Activated CD4-positive, alpha-beta T cell treated with anti-CD3 and anti-CD28 coated beads, Interleukin-2, Interleukin-4, amounts not matched to agents 100 ng/mL and 50 ng/mL, durations not matched to agents 16 hours and 8 hours (primary cell): ENCODE measurements at regions not wholly inside any gene's neighbourhood (a gene's known extent, or its start where the extent isn't known, plus 50 kb on each side); places are given as distances from the start of the nearest gene placed in this dataset.
"Not testable (repeated sequence)": the region's sequence is repeated elsewhere in the genome, so short reads cannot be mapped to it uniquely, and the experiment has no call there.

Source experiments
- DNase-seq: peaks from one replicate; pipeline ENCODE4 v3.0.0-alpha.2; 2020; ENCODE audit warnings: low spot score

GRCh38 chr10:3340127-3340730 lies 167.6 kb upstream of the PITRM1 start:
- DNase-seq = no peak

DNA sequence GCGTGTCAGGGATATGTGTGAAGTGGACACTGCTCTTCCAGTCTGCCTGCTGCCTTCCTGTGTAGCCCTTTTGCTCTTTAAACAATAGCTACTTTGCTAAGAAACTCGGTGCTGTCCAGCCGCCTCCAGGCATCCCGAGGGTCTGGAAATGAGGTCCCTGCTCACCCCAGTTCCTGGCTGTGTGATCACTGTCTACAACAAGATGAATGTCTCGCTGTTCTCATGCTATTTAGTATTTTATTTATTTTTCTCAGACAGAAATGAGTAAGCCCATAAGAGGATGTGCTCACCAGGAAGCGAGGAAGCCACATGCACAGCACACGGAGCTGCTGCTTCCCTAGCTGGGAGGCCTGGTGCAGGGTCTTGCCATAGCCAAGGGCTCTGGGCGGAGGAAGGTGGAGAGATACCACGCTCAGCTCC lies 167.0 kb upstream of the PITRM1 start:
- no peak for DNase-seq

- DNase-seq = no peak
Measured at GRCh38 chr10:3339121-3339520, 166.5 kb upstream of the PITRM1 start.

- no peak for DNase-seq
Measured at GRCh38 chr10:3337741-3338140, 165.2 kb upstream of the PITRM1 start.

- no peak for DNase-seq
Measured at GRCh38 chr10:3336673-3337293, 164.2 kb upstream of the PITRM1 start.

- DNase-seq = no peak
Measured at GRCh38 chr10:3333426-3333825, 160.8 kb upstream of the PITRM1 start.

DNA sequence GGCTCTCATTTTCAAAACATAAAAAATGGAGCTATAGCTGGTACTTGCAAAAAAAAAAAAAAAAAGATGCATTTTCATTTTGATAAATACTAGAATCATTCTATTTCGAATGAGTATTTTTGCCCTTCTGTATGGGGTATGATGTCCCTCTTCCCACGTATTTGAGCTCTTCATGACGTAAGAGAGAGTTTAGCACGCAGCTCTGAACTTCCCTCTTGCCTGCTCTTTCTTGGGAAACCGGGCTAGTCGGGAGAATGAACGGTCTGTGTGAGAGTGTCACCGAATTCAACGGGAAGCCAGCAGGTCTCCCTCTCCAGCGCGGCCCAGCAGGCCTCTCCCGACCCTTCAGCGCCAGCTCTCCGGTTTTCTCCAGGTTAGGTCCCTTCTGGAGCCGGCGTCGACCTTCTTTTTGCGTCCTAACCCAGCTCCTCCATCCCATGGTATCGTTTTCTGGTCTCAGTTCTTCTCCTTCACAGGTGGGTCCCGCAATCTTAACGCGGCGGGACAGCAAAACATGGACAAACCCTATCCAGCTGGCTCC lies 159.2 kb upstream of the PITRM1 start:
- no peak for DNase-seq

GRCh38 chr10:3331187-3331586 lies 158.6 kb upstream of the PITRM1 start:
- no peak for DNase-seq

DNA sequence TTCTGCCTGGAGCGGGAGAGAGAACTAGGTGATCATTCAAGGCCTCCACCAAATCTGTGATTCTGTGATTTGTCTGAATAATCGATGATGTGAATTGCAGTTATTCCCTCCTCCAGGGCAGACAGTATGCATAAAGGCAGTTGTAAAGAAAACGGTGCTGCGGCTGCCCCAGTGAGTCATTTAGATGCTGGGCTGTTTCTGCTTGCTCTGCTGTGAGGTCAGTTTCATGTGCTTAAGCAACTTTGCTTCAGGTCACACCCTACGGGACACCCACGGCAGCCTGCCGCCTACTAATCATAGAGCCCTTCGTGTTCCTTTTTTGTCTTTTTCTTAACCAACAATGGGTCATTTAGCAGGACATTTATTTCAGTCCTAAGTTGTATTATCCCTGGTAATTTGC lies 158.1 kb upstream of the PITRM1 start:
- DNase-seq = no peak

- DNase-seq = no peak
Measured at GRCh38 chr10:3325954-3326750, 153.6 kb upstream of the PITRM1 start.

DNA sequence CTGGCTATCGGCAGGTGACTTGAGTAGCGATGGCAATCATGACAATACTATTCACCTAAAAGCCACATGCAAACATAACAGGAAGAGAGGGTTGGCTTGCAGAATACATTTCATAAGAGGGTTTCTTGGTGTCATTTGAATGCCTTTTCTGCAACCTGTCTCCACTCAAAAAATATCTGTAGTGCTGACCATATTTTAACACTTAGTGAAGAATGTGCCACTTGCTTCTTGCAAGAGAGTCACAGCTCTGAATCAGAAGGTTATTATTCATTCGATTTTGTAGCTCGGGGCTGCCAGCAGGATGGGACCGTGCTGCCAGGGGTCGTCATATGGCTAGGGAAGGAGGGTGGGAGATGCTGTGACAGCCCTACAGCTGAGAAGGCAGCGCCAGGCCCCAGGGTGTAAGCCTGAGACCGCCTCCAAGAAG lies 152.0 kb upstream of the PITRM1 start:
- DNase-seq = no peak

GRCh38 chr10:3323865-3324498 lies 151.4 kb upstream of the PITRM1 start:
- no peak for DNase-seq

GRCh38 chr10:3321123-3321522 lies 148.5 kb upstream of the PITRM1 start:
- no peak for DNase-seq

DNA sequence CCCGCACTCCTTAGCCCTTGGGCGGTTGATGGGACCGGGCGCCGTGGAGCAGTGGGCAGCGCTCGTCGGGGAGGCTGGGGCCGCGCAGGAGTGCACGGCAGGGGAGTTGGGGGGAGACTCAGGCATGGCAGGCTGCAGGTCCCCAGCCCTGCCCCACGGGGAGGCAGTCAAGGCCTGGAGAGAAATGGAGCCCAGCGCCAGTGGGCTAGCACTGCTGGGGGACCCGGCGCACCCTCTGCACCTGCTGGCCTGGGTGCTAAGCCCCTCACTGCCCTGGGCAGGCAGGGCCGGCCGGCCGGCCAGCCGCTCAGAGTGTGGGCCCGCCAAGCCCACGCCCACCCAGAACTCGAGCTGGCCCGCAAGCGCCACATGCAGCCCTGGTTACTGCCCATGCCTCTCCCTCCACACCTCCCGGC lies 147.2 kb upstream of the PITRM1 start:
- DNase-seq = no peak

- DNase-seq = not testable (repeated sequence)
Measured at GRCh38 chr10:3318480-3318807, 145.9 kb upstream of the PITRM1 start.

GRCh38 chr10:3317553-3318479 lies 145.2 kb upstream of the PITRM1 start:
- not testable (repeated sequence) for DNase-seq

DNA sequence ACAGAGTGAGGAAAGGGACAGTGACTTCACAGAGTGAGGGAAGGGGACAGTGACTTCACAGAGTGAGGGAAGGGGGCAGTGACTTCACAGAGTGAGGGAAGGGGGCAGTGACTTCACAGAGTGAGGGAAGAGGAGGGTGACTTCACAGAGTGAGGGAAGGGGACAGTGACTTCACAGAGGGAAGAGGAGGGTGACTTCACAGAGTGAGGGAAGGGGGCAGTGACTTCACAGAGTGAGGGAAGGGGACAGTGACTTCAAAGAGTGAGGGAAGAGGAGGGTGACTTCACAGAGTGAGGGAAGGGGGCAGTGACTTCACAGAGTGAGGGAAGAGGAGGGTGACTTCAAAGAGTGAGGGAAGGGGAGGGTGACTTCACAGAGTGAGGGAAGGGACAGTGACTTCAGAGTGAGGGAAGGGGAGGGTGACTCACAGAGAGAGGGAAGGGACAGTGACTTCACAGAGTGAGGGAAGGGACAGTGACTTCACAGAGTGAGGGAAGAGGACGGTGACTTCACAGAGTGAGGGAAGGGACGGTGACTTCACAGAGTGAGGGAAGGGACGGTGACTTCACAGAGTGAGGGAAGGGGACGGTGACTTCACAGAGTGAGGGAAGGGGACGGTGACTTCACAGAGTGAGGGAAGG lies 142.0 kb upstream of the PITRM1 start:
- not testable (repeated sequence) for DNase-seq

DNA sequence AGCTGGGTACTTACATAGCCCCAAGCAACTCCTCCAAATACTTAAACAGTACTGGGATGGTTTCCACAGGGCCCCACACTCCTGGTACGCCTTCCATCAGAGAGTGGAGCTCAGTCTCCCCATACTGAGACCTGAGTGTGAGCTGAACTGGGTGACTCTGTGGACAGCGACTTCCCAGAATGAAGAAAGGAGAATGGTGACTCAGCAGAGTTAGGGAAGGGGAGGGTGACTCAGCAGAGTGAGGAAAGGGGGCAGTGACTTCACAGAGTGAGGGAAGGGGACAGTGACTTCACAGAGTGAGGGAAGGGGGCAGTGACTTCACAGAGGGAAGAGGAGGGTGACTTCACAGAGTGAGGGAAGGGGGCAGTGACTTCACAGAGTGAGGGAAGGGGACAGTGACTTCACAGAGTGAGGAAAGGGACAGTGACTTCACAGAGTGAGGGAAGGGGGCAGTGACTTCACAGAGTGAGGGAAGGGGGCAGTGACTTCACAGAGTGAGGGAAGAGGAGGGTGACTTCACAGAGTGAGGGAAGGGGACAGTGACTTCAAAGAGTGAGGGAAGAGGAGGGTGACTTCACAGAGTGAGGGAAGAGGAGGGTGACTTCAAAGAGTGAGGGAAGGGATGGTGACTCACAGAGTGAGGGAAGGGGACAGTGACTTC lies 141.3 kb upstream of the PITRM1 start:
- DNase-seq = not testable (repeated sequence)

DNA sequence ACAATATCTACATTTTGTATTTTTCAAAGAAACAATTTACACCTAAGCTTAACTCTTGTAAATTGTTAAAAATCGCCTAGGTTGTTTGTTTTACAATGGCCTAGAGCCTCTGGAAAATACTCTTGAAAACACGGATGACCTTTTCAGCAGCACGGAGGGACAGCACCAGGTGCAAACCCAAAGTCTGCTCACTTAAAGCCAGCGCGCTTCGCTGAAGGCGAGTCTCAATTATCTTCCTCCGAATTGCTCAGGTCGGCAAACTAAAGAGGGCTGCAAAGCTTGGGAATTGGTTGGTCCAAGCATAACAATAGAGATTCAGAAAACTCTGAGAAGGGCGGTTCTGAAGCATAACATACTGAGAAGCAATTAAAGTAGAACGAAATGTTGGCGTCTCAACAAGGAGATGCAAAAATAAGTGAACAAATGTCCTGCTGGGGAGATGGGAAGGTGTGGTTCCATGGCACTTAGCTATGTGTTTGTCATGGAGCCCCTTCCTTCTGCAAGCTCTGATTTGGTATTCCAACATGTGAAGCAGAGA lies 139.9 kb upstream of the PITRM1 start:
- no peak for DNase-seq
